Inflammatory macrophage treated with lipopolysaccharide for 1 hour (primary cell): ENCODE measurements at regions not wholly inside any gene's neighbourhood (a gene's known extent, or its start where the extent isn't known, plus 50 kb on each side); places are given as distances from the start of the nearest gene placed in this dataset.
"Not testable (repeated sequence)": the region's sequence is repeated elsewhere in the genome, so short reads cannot be mapped to it uniquely, and the experiment has no call there.

Experiments used
- DNase-seq, 2 donors: peaks; one replicate each; pipeline ENCODE4 v3.0.0-alpha.2; 2020 to 2022

DNA sequence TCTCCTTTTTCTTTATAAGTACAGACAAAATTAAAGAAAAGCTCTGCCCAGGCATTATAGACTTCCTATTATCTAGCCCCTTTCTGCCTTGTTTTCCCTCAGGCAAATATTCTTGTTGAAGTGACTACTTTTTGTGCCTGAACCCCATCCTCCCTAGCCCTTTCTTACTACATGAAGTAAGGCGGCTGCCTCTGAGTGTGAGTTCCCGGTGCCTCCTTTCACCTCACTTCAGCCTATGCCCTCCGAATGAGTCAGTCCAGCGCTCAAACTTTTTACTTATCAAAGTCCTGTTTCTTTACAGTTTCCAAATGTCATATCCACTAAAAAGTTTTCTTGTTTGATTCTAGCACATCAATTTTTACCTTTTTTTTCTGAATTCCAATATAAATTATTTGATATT is 778.3 kb upstream of the NRXN1 start:
- DNase-seq, result no peak

DNA sequence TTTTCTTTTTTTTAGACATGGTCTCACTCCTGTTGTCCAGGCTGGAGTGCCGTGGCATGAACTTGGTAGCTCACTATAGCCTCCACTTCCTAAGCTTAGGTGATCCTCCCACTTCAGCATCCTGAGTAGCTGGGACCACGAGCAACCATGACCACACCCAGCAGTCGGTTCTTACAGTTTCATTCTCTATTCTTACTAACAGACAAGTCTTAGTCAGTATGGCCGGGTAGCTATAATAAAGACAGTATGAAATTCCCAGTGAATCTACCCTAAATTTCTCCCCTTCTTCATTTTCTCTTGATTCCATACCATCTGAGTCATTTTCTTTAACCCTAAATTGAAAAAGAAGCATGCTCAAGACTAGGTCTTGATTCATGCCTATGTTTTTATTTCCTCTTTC is 775.3 kb upstream of the NRXN1 start:
- DNase-seq, result no peak

DNA sequence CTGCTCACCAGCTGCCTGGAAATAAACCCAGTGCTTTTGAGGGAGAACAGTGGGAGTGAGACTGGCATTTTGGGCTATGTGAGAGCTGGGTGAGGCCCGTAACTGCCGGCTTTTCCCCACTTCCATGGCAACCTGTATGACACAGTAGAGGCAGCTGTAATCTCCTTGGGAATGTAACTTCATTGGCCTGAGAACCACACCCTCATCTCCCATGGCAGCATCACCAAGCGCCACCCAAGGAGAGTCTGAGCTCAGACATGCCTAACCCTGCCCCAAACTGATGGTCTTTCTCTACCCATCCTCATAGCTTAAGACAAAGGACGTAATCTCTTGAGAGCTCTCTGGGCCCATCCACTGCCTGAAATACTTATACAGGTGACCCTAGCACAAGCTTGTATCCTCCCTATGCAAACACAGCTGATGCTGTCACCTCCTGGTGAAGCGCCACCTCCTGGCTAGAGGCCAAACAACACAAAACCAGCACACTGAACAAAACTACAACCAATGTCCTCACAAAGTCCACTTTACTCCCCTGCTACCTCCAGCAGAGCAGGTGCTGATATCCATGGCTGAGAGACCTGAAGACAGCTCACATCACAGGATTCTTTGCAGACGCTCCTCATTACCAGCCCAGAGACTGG is 763.4 kb upstream of the NRXN1 start:
- DNase-seq, result peak in 1 of 2 donors; percentile 9

DNA sequence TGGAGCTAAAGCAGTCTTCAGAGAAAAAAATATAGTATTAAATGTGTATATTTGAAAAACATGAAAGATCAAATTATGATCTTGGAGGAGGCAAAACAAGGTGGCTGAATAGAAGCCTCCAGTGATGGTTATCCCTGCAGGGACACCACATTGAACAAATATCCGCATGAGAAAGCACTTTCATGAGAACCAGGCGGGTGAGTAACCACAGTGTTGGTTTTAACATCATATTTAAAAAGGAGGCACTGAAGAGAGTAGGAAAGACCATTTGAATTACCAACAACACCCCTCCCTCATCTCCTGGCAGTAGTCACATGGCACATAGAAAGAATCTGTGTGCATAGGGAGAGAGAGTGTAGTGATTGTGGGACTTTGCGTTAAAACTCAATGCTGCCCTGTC is 759.6 kb upstream of the NRXN1 start:
- no peak for DNase-seq

DNA sequence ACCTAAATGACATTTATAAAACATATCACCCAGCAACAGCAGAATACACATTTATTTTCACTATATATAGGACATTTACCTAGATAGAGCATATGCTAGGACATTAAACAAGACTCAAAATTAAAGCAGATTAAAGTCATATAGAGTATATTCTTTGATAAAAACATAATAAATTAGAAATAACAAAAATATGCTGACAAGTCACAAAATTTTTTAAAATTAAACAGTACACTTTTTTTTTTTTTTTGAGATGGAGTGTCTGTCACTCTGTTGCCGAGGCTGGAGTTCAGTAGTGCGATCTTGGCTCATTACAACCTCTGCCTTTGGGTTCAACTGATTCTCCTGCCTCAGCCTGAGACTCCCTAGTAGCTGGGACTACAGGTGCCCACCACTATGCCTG is 758.9 kb upstream of the NRXN1 start:
- DNase-seq, result no peak

DNA sequence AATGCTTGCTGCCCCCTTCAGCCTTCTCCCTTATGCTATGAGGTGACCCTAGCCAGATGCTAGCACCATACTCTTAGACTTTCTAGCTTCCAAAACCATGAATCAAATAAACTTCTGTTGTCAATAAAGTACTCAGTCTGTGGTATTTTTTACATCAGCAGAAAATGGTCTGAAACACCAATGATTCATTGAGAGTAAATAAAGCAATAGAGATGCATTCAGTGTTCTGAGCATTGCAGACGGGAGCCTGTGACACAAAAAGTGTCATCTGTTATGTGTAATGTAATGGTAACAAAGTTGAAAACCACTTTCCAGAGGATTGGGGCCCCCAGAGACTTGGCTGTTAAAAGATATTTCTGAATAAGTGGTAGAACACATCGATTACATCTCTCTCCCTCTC is 758.0 kb upstream of the NRXN1 start:
- DNase-seq, result no peak

DNA sequence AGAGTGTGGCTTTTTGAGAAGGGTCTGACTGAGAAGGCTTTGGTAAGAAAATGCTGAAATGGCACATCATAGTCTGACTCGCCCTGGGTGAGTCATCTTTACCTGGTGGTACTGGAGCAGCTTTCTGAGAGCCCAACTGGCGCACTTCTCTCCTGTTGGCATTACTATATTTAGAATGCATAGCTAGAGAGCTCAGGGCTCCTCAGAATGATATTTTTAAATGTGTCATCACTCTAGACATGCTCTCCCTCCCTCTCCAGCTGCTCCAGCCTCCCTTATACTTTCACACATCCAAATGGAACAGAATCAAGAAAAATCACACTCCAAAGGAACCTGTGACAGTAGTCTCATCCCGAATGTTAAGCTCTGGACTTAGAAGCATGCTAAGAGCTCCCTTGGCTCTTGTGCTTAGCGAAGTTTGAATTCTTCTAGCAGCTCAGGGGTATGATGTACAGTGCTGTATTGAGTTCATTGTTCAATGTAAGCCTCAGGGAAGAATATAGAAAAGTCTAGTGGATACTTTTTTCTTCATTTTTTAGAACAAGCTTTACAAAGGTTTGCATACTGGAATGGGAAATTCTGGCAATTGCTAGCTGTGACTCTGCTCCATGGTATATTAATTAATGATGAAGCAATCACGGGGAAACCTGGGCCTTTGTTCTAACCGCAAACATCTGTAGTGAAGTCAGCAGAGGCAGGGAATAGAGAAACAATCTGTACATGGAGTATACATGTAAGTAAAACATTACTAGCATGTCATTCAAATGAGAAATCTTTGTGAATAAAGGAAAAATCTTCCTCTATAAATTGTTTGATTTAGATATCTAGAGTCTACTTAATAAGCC is 751.2 kb upstream of the NRXN1 start:
- DNase-seq, result no peak

DNA sequence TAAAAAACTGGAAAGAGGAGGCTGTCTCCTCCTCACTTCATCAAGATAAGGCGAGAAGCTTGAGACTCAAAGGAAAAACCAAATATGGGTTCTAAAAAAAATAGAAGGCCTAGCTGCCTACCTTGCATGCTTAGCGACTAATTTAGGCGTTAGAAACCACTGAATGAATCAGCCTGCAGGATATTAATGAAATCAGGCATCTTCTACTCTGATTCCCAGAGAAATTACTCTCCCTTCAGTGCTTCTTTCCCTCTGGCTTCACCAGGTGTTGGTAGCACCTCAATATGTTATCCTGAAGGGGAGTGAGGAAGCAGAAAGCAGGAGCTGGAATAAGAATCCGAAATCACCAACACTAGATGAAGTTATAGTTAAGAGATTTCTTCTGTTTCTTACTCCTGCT is 749.8 kb upstream of the NRXN1 start:
- no peak for DNase-seq

DNA sequence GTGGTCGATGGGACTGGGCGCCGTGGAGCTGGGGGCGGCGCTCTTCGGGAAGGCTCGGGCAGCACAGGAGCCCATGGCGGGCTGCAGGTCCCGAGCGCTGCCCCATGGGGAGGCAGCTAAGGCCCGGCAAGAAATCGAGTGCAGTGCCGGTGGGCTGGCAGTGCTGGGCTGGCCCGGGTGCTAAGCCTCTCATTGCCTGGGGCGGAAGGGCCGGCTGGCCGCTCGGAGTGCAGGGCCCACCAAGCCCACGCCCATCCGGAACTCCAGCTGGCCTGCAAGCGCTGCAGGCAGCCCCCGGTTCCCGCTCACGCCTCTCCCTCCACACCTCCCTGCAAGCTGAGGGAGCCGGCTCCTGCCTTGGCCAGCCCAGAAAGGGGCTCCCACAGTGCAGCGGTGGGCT is 748.4 kb upstream of the NRXN1 start:
- DNase-seq, result no peak

DNA sequence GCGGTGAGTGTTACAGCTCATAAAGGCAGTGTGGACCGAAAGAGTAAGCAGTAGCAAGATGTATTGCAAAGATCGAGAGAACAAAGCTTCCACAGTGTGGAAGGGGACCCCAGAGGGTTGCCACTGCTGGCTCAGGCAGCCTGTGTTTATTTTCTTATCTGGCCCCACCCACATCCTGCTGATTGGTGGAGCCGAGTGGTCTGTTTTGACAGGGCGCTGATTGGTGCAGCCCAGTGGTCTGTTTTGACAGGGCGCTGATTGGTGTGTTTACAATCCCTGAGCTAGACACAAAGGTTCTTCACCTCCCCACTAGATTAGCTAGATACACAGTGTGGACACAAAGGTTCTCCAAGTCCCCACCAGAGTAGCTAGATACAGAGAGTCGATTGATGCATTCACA is 747.8 kb upstream of the NRXN1 start:
- not testable (repeated sequence) for DNase-seq

DNA sequence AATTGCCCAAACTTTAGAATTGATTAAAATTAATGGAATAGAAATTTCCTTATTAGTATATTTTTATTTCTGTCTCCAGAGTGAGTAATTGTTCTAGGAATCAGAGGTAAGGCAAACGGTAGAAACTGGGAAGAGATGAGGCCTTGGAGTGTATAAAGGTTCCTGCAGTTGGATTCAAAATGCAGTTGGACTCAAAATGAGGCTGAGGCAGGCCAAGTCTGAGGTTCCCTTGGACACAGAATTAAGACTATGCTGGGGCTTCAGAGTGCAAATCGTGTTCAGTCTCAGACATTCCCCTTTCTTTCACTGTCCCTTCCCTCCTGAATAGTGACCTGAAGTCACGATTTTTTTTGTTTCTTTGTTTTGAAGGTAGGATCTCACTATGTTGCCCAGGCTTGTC is 746.9 kb upstream of the NRXN1 start:
- no peak for DNase-seq

DNA sequence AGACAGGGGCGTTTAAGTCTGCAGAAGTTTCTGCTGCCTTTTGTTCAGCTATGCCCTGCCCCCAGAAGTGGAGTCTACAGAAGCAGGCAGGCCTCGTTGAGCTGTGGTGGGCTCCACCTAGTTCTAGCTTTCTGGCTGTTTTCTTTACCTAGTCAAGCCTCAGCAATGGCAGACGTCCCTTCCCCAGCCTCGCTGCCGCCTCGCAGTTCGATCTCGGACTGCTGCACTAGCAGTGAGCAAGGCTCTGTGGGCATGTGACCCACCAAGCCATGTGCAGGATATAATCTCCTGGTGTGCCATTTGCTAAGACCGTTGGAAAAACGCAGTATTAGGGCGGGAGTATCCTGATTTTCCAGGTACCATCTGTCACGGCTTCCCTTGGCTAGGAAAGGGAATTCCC is 742.7 kb upstream of the NRXN1 start:
- DNase-seq, result not testable (repeated sequence)

DNA sequence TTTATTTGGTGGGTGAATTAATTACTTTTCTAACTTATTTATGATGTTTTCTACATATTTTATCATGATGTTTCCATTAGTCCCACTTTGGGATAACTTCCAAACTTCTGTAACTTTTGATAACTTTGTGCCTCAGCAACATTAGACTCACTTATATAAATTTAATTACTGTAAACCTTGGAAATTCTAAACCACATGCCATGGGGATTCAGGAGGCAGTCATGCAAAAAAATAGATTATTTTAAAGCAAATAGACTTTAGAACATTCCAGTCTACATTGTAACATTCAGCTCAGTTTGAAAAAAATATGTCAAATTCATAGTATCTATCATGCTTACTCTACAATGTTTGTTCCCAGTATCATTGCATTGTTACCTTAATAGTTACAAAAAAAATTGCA is 728.5 kb upstream of the NRXN1 start:
- no peak for DNase-seq

DNA sequence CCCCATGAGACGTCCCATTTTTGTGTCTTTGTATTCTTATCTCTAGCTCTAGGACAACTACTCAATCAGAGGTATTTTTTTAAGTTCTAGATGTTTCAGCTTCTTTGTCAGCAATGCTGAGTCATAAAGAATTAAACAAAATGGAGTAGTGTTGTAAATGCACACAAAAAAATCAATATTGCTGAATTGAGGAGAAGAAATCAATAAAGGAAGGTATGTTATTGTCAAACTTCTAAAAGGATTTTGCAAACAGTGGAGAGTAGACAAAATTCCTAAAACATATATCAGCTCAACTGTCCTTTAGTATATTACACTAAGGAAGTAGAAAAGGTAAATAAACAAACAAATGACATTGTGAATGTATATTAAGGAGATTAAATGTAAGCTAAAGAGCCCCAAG is 726.1 kb upstream of the NRXN1 start:
- DNase-seq, result no peak

DNA sequence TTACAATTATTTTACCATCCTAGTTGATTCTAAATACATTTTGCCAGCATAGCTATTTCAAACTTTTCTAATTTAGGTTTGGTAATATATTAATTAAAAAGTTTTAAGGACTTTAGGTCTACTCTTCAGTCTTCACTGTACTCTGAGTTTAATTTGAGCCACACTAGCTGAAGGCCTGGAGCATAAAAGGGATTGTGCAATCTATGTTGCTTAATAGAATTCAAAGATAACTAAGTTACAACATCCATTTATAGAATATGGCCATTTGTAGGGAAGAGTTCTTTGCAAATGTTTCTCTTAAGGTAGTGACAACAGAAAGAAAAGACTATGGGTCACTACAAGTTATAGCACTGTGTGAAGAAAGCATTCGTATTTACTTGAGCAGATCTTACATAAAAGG is 702.2 kb upstream of the NRXN1 start:
- DNase-seq, result no peak

DNA sequence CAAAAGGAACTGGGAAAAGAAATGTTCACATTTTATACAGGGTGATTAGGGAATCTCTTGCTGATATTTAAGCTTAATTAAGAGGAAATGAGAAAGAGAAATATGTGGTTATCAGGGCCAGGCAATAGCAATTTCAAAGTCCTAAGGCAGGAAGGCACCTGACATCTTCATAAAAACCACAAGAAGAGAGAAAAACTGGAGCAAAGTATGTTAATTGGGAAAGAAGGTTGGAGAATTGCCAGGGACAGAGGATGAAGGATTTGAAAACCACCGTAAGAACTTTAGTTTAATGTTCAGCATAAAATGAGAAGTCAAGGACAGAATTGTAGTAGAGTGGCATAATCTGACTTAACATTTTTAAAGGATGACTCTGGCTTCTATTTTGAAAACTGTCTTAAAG is 691.8 kb upstream of the NRXN1 start:
- no peak for DNase-seq

DNA sequence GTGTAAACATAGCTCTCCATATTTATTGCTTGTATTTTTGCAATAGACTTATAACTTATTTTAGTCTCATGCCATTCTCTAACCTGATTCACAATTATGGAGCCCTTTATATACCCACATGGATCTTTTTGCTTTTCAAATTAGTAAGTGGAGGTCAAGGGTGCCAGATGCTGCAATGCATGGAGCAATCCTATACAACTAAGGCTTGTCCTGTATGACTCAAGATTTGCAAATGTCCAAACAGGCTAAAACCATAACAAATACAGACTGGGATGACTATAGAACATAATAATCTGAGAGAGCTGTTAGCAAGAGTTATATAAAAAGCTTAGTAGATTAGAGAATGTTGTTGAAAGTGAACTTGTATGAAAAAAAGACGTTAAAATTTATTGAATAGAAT is 690.4 kb upstream of the NRXN1 start:
- no peak for DNase-seq

DNA sequence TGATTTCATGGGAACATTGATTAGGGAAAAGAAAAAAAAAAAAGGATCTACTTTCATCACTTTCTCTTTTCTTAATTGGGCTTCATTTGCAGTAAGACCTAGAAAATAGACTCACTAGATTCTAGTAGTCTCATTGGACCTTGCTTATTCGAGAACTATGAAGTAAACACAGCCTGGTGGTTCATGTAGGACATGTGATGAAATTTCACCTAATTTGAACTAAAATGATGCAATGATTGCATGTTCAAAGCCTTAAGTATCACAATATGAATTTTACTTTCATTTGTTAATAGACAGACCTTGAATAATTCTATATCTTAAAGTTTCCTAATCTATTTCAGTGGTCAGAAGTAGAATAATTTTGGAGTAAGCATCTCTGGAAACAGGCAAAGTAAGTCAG is 688.9 kb upstream of the NRXN1 start:
- no peak for DNase-seq

DNA sequence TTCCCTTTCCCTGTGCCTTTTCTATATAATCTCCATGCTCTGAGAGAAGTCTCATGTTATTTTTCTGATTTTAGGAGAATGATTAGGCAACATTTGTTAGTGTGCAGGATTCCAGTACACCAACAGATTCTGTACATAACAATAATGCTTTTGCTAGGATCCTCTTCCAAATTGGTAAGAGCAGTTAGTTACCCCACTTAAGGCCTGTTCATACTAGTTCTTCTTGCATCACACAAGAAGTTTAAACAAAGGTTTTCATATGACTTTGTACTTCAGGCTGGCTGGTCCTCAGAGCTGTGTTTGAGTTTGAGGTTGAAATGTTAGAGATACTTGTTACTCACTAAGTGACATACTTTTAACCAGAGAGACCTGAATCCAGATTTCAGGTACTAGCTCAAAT is 686.9 kb upstream of the NRXN1 start:
- no peak for DNase-seq

DNA sequence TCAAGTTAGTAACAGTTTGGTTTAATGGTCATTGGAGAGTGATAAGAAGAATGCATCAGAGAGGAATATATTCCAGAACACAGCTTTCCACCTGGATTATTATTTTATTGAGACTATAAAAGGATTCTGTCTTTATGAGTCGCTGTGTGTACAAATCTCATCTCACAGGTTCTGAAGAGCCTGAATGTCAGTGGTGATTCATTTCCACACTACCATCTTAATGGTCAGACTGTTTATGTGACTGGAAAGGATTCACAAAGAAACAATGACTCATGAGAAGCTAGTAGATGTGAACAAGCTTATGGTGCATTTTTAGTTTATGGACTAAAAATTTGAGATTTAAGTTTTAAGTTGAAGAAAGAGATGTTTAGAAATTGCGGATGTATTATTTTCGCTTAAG is 685.4 kb upstream of the NRXN1 start:
- no peak for DNase-seq

DNA sequence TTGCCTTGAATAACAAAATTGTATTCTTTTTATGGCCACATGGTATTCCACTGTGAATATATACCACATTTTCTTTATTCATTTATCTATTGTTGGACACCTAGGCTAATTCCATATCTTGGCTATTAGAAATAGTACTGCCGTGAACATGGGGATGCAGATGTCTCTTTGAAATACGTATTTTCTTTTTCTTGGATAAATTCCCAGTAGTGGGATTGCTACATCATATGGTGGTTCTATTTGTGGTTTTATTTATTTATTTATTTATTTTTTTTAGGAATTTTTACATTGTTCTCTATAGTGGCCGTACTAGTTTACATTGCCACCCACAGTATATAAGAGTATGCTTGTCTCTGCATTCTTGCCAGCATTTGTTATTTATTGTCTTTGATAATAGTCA is 679.8 kb upstream of the NRXN1 start:
- DNase-seq, result no peak

DNA sequence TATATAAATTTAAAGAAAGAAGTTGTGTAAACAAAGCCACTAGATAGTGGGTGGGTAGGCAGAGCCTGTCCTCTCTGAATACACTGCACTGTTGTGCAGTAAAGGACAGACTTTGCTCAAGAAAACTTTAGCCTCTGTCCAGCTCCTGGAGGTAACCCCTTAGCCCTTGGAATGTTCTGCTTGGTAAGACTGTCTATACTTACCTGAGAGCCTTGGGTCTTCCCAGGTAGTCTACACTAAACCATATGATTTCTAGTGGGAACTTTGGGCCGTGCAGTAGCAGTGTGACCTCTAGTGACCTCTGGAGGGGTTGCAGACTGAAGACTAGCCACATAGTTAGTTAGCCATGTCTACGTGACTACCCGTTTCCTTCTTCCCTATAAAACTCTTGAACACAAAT is 678.3 kb upstream of the NRXN1 start:
- DNase-seq, result no peak

DNA sequence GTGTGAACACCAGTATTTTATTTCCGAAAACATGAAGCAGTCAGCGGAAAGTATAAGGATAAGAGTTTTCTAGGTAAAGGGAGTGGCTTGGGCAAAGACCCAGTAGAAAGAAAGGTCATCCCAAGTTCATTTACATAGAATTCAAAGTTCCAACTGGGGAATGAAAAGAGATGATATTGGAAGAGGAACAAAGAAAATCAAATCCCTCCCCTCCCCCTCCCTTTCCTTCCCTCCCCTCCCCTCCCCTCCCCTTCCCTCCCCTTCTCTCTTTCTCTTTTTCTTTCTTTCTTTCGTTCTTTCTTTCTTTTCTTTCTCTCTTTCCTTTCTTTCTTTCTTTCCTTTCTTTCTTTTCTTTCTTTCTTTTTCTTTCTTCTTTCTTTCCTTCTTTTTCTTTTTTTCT is 675.7 kb upstream of the NRXN1 start:
- DNase-seq, result no peak

DNA sequence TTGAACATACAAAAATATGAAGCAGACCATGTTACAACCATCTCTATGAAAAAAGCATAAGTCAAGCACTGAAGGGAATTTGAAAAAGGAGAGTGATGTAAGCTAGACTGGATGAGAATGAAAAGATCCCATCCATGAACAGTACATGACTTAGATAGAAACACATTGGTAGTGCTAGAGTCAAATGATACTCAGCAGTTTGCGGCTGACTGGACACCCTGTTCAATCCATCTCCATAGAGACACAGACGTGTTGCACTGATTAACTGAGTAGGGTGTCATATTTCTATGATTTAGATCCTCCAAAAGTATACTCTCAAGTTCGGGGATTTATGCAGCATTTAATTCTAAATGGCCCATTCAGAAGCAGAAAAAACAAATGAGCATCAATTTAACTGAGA is 674.3 kb upstream of the NRXN1 start:
- no peak for DNase-seq

DNA sequence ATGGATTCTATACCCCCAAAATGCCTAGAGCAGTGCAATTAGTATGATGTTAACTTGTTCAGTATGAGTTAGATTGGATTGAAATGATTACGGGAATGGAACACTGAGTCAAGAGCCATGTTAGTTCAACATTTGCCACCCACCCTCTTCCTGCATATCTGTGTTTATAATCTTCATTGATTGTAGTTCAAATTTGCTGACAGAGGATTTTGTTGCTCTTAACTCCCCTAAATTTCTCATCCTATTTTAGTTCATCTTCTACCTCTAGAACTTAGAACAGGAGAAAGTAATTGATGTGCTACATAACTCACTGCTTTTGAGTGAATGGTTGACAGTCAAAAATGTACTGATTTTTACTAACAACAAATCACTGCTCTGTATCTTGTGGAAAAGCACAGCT is 673.5 kb upstream of the NRXN1 start:
- no peak for DNase-seq
